ENCODE measurements at regions not wholly inside any gene's neighbourhood (a gene's known extent, or its start where the extent isn't known, plus 50 kb on each side); places are given as distances from the start of the nearest gene placed in this dataset.

GRCh38 chr4:53717064-53717549 is 125.8 kb upstream of the LNX1 start:
- no peak overlapping the region for H3K4me2 ChIP-seq (replicated peaks; ENCODE audit: extremely low read depth, low read length, poor library complexity, severe bottlenecking)
- Mint-ChIP-seq H3K36me3 (no peaks in the 10 kb centered on the region), H3K27ac (peak overlapping the region in 4 of 7 donors; percentile 47 to 68 (median 57)), H3K9me3 (no peaks in the 10 kb centered on the region), H3K4me1 (peaks cover 16% of the 10 kb centered on the region), H3K27me3 (ENCODE audit: low read depth in 3 of 3) (peaks cover 0 to 4% (median 0%) of the 10 kb centered on the region in 3 donors), H3K4me3 (no peak overlapping the region)
- peaks cover 5 to 16% of the 10 kb centered on the region in 2 donors for H3K4me1 ChIP-seq (ENCODE audit: control insufficient read depth in 1 of 2, insufficient read depth in 2 of 2, low read length in 2 of 2)
- no peaks in the 10 kb centered on the region for H4K20me1 ChIP-seq (ENCODE audit: insufficient read depth, low read length)
- H3K9me3 ChIP-seq (replicated peaks in 1 of 2; ENCODE audit: control insufficient read depth in 1 of 2, insufficient read depth in 1 of 2, low read length in 2 of 2), result no peaks in the 10 kb centered on the region
- 7% methylated on average over 3 of the region's 4 CpGs for WGBS (ENCODE audit: insufficient coverage)
- no peak overlapping the region for H2AFZ ChIP-seq (ENCODE audit: insufficient read depth, low read depth, low read length, poor library complexity, severe bottlenecking)
- TF ChIP-seq CTCF (IDR thresholded peaks at IDR 0.05), result no peak
- H3K4me3 ChIP-seq (replicated peaks in 1 of 3; ENCODE audit: low read depth in 2 of 3, low read length in 3 of 3), result no peak overlapping the region
- peak overlapping the region in 1 of 2 donors; percentile 14 for H3K27ac ChIP-seq (ENCODE audit: low read depth in 1 of 2, low read length in 2 of 2)
- H3K36me3 ChIP-seq (replicated peaks in 1 of 2; ENCODE audit: control insufficient read depth in 1 of 2, insufficient read depth in 2 of 2, low read length in 2 of 2), result no peaks in the 10 kb centered on the region
- DNase-seq, result peak in 2 of 3 donors; percentile 26 to 46
- no peak overlapping the region for H3K9ac ChIP-seq (ENCODE audit: insufficient read depth, low read length, poor library complexity, severe bottlenecking)
- no peaks in the 10 kb centered on the region for H3K79me2 ChIP-seq (ENCODE audit: insufficient read depth, low read length)
- intact Hi-C loops (cut with micrococcal nuclease), result no loop called here
- no peaks in the 10 kb centered on the region for H3K27me3 ChIP-seq (ENCODE audit: control insufficient read depth in 2 of 2, insufficient read depth in 2 of 2, low read length in 2 of 2)

- H3K36me3 ChIP-seq (replicated peaks in 1 of 2; ENCODE audit: control insufficient read depth in 1 of 2, insufficient read depth in 2 of 2, low read length in 2 of 2), result no peaks in the 10 kb centered on the region
- no peak for TF ChIP-seq CTCF (IDR thresholded peaks at IDR 0.05)
- no peak overlapping the region for H2AFZ ChIP-seq (ENCODE audit: insufficient read depth, low read depth, low read length, poor library complexity, severe bottlenecking)
- peaks cover 5 to 16% of the 10 kb centered on the region in 2 donors for H3K4me1 ChIP-seq (ENCODE audit: control insufficient read depth in 1 of 2, insufficient read depth in 2 of 2, low read length in 2 of 2)
- Mint-ChIP-seq H3K4me3 (no peak overlapping the region), H3K27ac (peak overlapping the region in 3 of 7 donors; percentile 20 to 68 (median 47)), H3K36me3 (no peaks in the 10 kb centered on the region), H3K4me1 (peaks cover 16% of the 10 kb centered on the region), H3K27me3 (ENCODE audit: low read depth in 3 of 3) (peaks cover 0 to 4% (median 0%) of the 10 kb centered on the region in 3 donors), H3K9me3 (no peaks in the 10 kb centered on the region)
- DNase-seq, result peak in 2 of 3 donors; percentile 3 to 8
- peak overlapping the region in 1 of 2 donors; percentile 14 for H3K27ac ChIP-seq (ENCODE audit: low read depth in 1 of 2, low read length in 2 of 2)
- no peaks in the 10 kb centered on the region for H4K20me1 ChIP-seq (ENCODE audit: insufficient read depth, low read length)
- H3K4me3 ChIP-seq (replicated peaks in 1 of 3; ENCODE audit: low read depth in 2 of 3, low read length in 3 of 3), result no peak overlapping the region
- no peaks in the 10 kb centered on the region for H3K9me3 ChIP-seq (replicated peaks in 1 of 2; ENCODE audit: control insufficient read depth in 1 of 2, insufficient read depth in 1 of 2, low read length in 2 of 2)
- no peak overlapping the region for H3K9ac ChIP-seq (ENCODE audit: insufficient read depth, low read length, poor library complexity, severe bottlenecking)
- 75% methylated on average over 1 of the region's 6 CpGs for WGBS (ENCODE audit: insufficient coverage)
- intact Hi-C loops (cut with micrococcal nuclease), result no loop called here
- no peaks in the 10 kb centered on the region for H3K27me3 ChIP-seq (ENCODE audit: control insufficient read depth in 2 of 2, insufficient read depth in 2 of 2, low read length in 2 of 2)
- no peaks in the 10 kb centered on the region for H3K79me2 ChIP-seq (ENCODE audit: insufficient read depth, low read length)
- H3K4me2 ChIP-seq (replicated peaks; ENCODE audit: extremely low read depth, low read length, poor library complexity, severe bottlenecking), result no peak overlapping the region
Measured at GRCh38 chr4:53716471-53717063, 125.3 kb upstream of the LNX1 start.

Measured in CD14-positive monocyte (primary cell).